GM18507 (cell line): ENCODE measurements at regions not wholly inside any gene's neighbourhood (a gene's known extent, or its start where the extent isn't known, plus 50 kb on each side); places are given as distances from the start of the nearest gene placed in this dataset.
"Not testable (repeated sequence)": the region's sequence is repeated elsewhere in the genome, so short reads cannot be mapped to it uniquely, and the experiment has no call there.

Experiments used
- DNase-seq: peaks from one replicate; pipeline ENCODE4 v3.0.0; 2011; ENCODE audit warnings: low read depth; ENCODE audit not compliant: insufficient read length; ENCODE audit errors: extremely low spot score
- FAIRE-seq: peaks from 2 replicates; lab custom pipeline; 2011; peaks lifted over from hg19 to GRCh38; lab: Jason Lieb, UNC

DNA sequence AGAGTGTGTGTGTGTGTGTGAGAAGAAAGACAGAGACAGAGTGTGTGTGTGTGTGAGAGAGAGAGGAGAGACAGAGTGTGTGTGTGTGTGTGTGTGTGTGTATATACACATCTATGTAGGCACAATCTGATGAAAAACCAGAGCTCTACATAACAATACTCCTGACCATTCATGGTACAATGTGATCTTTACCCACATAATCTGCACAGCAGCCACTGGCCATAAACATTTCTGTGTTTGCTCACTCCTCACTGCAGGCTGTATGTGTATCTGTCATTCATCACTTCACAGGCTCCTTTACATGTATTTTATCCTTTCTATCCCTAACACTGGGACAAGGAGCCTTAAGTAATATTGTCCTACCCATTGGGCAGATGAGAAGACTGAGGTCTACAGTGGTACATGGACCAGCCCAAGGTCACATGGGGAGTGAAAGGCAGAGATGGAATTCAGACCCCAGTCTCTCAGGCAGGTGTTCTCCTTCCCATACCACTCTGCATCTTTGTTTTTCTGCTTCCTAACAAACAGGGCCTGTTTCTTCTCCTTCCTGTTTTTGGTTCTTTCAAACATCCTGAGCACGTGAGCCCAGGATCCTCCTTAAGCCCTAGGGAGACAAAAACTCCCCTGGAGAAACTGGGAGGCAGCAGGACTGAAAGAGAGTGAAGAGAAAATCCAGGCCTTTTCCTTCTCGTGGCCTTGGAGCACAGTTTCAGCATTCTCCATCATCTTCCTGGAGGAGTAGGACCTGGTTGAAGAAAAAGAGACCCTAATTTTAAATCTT is 201.7 kb upstream of the MSX2 start:
- no peak for FAIRE-seq
- DNase-seq: no peak

DNA sequence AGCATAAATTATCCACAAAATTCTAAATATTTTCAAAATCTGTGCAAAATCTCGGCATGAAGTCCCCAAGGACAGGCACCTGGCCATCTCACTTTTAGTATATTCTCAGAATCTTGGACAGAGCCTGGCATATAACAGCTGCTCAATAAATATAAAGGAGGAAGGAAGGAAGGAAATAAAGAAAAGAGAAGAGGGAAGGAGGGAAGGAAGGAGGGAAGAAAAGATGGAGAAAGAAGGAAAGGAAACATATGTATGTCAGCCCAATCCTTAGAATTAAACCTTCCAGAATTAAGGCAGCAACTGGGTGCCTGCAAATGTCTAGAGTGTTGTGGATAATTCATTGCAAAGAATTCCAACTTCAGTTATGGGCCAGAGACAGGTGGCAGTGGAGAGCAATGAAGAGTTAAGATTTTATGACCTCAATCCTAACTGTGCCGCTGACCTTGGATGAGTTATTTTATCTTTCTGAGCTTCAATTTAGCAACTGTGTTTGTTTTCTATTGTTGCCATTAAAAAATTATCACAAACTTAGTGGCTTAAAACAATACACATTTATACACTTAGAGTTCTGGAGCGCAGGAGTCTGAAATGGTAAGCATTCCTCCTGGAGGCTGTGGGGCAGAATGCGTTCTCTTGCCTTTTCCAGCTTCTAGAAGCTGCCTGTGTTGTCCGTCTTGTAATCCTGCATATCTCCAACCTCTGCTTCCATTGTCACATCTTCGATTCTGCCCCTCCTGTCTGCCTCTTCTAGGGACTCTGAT is 200.9 kb upstream of the MSX2 start:
- DNase-seq (no peak), FAIRE-seq (no peak)

DNA sequence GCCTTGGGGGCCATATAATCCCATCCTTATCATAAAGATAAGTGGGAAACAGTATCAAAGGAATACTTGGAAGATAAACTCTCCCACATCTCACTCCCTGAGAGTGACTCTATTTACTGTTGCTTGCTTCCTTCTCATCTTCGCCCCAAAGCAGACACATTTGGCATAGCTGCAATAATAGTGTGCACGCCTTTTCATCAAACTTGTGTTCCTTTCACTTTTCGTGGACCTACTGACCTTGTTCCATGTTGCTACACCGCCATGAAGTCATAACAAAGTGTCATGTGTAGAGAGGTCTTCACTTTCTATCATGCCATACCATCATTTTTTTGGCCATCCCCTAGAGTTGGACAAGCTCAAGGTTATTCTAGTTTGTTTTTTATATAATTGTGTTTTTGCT is 200.0 kb upstream of the MSX2 start:
- DNase-seq: no peak
- FAIRE-seq: no peak

DNA sequence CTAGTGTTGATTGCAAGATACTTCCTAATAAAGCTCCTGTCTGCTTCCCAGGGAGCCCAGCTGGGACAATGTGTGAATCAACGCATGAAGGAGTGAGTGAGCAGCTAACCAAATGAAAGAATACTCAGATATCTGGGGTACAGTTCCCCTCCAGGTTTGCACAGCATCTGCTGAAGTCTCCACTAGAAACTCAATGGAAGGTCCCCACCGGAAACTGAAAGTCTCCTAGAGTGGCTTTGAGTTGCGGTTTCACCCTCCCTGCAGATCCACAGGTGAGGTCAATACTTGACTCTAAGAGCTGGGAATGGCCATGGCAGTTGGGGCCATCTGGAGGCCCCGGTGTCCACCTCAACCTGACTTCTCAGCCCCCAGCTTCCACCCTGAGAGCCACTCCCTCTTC is 198.2 kb upstream of the MSX2 start:
- FAIRE-seq (no peak), DNase-seq (no peak)

DNA sequence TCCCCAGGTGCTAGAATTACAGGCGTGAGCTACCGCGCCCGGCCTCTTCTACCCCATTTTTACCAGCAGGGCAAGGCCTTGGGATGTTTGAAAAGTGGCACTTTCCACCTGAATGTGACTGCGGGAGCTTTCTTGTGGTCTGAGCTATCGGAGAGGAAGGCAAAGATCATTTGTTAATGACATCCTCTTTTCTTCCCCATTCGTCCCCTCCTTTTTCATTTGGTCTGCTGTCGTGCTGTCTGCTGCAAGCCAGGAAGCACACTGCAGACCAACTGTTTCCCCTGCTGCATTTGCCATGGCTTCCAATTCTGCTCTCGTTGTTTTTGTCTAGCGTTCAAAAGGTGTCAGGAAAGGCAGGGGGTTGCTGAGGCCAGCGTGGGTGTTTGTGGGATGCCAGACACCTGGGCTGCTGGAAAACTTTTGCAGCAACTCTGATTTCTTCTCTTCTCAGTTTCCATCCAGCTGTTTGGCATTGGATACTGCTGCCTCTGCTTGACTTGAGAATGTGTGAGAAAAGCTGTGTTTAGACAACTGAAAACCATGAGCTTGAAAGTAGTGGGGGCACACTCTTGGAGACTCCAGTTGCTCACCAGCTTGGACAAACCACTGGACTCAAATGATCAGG is 196.4 kb upstream of the MSX2 start:
- FAIRE-seq (no peak), DNase-seq (no peak)

DNA sequence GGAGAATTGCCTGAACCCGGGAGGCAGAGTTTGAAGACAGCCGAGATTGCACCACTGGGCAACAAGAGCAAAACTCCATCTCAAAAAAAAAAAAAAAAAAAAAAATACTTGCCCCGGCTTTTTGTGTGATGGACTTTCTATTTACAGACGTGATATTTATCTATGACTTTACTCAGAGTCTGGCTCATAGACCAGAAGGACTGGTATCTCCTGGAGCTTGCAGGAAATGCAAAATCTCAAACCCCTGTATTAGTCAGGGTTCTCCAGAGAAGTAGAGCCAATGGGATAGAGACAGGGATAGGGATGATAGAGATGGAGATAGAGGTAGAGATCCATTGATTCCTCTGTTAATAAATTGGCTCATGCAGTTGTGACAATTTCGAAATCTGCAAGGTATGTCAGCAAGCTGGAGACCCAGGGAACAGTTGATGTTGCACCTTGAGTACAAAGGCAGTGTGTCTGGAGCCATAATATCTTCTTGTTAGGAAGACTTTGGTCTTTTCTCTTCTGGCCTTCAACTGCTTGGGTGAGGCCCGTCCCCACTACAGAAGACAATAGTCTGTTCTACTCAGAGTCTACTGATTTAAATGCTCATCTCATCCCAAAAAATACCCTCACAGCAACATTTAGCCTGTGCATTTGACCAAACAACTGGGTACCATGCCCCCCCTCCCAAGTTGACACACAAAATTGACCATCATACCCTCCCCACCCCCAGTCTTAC is 195.4 kb upstream of the MSX2 start:
- FAIRE-seq (no peak), DNase-seq (no peak)

DNA sequence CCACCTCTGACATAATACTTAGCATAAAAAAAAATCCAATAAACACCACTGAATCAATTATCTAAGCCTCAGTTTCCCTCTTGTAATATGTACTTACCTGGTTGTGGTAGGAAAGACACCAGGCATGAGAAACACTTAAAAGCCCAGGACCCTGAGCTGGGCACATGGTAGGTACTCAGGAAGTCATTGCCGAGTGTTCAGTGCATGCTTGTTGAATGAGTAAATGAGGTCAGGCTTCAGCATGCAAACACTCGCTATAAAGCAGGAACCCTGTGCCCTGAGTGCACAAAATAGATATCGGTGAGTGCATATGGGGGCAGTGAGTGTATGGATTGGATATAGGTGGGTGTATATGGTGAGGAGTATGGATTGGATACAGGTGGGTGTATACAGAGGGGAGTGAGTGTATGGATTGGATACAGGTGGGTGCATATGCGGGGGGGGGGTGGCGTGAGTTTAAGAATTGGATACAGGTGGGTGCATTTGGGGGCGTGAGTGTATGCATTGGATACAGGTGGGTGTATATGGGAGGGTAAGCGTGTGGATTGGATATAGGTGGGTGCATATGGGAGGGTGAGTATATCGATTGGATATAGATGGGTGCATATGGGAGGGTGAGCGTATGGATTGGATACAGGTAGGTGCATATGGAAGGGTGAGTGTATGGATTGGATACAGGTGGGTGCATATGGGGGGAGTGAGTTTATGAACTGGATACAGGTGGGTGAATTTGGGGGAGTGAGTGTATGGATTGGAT is 194.3 kb upstream of the MSX2 start:
- DNase-seq: no peak
- no peak for FAIRE-seq

DNA sequence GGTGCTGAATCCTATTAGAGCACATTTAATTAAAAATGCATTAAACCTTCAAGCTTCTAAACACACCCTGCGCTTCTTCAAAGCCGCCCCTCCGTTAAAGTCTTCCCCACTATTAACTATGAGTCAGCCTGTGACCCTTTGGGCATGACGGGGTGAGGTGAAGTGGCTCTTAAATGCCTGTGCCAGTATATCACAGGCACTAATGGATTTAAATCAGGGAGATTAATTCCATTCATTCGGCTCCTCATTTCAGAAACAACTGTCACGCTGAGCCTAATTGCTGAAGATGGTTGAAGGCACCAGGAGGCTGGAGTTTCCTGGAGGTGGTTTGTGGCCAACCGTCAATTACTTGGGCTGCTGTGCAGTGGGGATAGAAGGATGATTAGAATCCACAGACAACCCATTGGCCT is 192.6 kb upstream of the MSX2 start:
- FAIRE-seq: no peak
- DNase-seq: no peak

DNA sequence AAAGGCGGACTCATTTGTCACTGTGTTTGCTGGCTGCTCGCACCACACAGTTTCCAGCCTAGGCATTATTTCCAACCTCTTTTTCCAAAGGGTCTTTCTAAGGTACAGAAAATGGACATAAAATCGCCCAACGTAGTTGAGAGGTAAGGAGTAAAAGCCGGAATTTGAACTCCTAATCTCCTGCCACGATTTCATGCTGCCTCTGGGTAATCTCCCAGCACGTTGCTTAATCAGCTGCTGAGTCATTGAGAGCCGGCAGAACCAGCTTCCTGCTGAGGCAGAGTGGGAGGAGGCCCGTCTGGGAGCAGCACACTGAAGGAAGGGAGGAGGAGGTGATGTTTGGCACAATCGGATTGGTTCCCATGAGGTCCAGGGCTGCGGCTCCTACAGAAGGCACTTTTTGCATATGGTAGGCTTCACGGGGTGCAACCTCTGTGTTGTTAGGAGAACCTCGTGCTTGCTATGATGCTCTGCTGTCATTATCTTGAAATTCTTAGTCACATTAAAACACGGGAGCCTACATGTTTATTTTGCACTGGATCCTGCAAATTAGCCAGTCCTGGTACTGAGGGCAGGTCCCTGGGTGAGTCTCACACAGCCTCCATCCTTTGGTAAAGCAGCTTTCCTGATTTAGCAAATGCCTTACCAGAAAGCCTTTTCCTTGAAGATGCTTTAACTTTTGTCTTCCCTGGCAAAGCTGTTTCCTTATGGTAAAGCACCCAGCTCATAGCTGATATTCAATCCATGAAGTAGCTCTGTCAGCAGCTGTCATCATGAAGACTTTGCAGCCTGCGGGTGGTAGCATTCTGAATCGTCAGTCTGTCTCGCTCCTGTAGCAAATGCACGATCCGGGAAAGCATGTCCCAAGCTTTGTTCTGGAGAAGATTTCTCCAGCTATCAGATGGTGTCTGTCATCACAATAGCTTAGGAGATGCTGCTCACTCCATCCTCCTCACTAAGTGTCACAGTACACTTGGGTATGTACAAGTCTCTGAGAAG is 191.6 kb upstream of the MSX2 start:
- no peak for FAIRE-seq
- no peak for DNase-seq

DNA sequence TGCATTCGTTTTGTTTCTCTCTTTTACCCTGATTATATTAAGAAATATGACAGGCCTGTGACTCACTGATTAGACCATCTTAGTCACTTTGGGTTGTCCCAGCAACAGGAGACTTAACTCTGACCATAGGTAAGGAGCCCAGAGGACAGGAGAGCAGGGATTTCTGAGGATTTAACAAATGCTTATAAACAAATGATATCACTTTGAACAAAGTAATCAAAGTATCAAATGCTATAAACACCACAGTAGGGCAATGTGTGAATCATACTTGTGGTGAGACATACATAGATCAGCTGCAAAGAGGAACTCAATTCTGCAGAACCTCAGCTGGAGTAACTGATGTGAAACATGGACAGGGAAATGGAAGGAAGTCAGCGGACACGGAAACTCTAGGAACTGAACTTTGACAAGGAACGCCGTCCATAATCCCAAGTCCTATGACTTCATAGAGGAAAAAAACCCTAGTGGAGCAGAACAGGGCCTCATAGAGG is 190.6 kb upstream of the MSX2 start:
- DNase-seq: no peak
- FAIRE-seq: no peak

DNA sequence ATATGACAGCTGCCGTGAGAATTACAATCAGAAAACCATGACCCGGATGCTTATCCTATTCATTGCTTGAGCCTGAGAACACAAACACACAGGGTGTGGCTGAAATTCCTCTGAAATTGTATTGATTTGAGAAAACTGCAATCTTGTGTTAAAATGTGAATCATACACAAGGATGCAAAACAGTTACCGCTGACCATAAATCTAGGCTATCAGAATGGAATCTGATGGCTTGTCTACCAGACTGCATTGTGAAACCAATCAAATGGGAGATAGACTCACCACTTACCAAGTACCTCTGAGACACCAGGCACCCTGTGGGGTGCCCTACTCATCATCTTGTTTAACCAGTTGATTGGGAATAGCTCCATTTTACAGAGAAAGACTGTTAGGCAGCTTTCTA is 188.7 kb upstream of the MSX2 start:
- no peak for FAIRE-seq
- no peak for DNase-seq

DNA sequence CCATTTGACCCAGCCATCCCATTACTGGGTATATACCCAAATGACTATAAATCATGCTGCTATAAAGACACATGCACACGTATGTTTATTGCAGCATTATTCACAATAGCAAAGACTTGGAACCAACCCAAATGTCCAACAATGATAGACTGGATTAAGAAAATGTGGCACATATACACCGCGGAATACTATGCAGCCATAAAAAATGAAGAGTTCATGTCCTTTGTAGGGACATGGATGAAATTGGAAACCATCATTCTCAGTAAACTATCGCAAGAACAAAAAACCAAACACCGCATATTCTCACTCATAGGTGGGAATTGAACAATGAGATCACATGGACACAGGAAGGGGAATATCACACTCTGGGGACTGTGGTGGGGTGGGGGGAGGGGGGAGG is 184.6 kb upstream of the MSX2 start:
- DNase-seq, FAIRE-seq: not testable (repeated sequence)

DNA sequence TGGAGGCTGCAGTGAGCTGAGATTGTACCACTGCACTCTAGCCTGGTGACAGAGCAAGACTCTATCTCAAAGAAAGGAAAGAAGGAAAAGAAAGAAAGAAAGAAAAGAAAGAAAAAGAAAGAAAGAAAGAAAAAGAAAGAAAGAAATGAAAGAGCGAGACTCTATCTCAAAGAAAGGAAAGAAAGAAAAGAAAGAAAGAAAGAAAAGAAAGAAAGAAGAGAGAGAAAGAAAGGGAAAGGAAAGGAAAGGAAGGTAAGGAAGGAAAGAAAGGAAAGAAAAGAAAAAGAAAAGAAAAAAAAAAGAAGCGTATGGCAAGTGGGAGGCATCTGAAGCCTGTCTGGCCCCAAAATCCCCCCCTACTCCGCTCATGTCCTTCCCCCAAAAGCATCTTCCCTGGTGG is 182.3 kb upstream of the MSX2 start:
- DNase-seq (no peak), FAIRE-seq (no peak)

DNA sequence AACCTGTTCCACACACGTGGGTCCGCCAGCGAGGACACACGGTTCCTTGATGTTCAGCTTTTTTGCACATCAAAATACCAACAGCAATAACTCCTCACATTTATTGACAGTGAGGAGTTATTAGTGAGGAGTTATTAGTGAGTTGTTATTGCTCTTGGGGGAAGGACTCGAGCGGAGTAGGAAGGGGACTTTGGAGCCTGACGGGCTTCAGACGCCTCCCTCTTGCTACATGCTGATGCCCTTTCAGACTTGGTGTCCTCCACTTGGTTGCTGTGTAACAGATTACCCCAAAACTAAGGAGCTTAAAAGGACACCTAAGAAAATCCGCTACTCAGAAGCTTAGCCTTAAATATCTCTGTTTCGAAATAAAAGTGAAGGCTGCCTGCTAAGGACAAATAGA is 181.9 kb upstream of the MSX2 start:
- DNase-seq (no peak), FAIRE-seq (no peak)

DNA sequence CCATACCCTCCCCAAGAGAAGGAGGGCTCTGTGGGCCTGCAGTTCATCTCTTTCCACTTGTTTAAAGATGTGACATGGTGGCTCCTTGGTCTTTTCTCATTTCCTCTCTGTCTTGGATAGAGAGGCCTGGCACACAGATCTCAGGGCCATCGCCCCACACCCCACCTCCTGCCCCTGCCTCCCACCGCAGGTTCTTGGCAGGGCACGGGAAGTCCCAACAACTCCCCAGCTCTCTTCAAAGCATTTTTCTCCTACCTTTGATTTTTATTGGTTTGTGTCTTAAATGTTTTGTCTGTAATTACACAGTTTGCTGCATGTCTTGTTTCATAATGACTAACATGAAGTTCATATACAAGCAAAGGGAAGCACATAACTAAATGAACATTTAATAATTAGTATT is 178.5 kb upstream of the MSX2 start:
- DNase-seq (no peak), FAIRE-seq (no peak)

DNA sequence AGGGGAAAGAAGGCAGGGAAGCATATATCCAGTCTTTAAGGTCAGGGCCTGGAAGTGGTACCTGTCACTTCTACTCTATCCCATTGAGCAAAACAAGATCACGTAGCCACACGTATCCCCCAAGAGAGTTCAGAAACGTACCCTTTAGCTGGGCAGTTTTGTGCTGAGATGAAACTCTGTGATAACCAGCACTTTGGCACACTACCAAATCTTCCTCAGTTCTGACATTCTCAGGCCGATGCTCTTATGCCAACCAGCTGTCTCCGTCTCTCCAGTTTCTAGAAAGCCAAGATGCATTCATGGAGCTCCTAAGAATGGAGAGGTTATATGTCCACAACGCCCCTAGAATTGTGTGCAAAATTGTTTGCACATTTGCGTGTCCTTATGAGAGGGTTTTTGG is 176.6 kb upstream of the MSX2 start:
- FAIRE-seq (no peak), DNase-seq (no peak)

DNA sequence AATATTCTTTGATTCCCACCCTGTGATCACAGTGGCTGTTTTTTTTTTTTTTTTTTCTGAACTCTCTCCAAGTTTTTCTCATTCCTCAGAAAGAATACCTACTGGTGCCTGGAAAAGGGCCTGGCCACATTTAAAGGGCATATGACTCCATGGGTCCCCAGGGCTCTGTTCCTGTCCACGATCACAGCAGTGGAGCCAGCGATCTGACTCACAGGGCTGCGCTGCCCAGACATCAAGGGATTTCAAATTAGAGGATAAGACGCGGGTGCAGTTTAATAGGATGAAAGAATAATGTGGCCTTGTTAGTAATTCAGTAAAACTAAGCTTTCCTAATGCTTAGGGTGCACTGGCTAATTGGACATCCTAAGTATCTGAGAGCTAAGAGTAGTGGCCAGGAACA is 175.1 kb upstream of the MSX2 start:
- FAIRE-seq: no peak
- DNase-seq: no peak

DNA sequence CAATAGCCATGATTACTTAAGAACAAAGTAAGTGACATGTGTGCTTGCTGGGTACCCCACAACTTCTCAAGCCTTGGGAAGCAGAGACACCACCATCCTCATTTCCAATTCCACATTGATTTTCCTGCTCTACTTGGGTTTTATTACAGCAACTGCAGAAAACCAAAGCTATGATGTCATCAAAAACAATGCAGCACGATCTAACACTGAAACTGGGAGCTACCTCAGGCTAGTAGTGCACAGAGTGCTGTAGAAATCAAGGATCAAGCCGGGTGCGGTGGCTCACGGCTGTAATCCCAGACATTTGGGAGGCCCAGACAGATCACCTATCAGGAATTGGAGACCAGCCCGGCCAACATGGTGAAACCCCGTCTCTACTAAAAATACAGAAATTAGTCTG is 174.4 kb upstream of the MSX2 start:
- FAIRE-seq: no peak

More for the DNA sequence above, 174.4 kb upstream of the MSX2 start:
- DNase-seq: no peak
